ENCODE measurements at regions not wholly inside any gene's neighbourhood (a gene's known extent, or its start where the extent isn't known, plus 50 kb on each side); places are given as distances from the start of the nearest gene placed in this dataset.

GRCh38 chr6:90646940-90647339 lies 60.1 kb upstream of the MAP3K7 start:
- TF ChIP-seq CTCF (IDR thresholded peaks at IDR 0.05) (no peak), POLR2A (IDR thresholded peaks at IDR 0.05) (no peak)

Measured in thyroid gland (tissue), 4 donors.